IgD-negative memory B cell (primary cell): ENCODE measurements at regions not wholly inside any gene's neighbourhood (a gene's known extent, or its start where the extent isn't known, plus 50 kb on each side); places are given as distances from the start of the nearest gene placed in this dataset.

Experiments used
- H3K27ac Mint-ChIP-seq, 3 donors: one replicate each; pipeline ENCODE4 v1.8.0; 2020 to 2022; ENCODE audit warnings: mild to moderate bottlenecking in 3 of 3, mixed read lengths in 3 of 3, moderate library complexity in 1 of 3
- H3K27me3 Mint-ChIP-seq: one replicate; pipeline ENCODE4 v1.8.0; 2021; ENCODE audit warnings: mixed read lengths
- H3K36me3 Mint-ChIP-seq: one replicate; pipeline ENCODE4 v1.8.0; 2020; ENCODE audit warnings: mild to moderate bottlenecking, mixed read lengths
- H3K4me1 Mint-ChIP-seq, 3 donors: one replicate each; pipeline ENCODE4 v1.8.0; 2020 to 2022; ENCODE audit warnings: mixed read lengths in 3 of 3, mild to moderate bottlenecking in 1 of 3
- H3K4me3 Mint-ChIP-seq, 4 donors: one replicate each; pipeline ENCODE4 v1.8.0; 2020 to 2022; ENCODE audit warnings: mild to moderate bottlenecking in 4 of 4, mixed read lengths in 4 of 4, moderate library complexity in 3 of 4
- H3K9me3 Mint-ChIP-seq, 3 donors: one replicate each; pipeline ENCODE4 v1.8.0; 2020 to 2021; ENCODE audit warnings: mixed read lengths in 3 of 3, mild to moderate bottlenecking in 1 of 3

GRCh38 chr10:4687397-4687796 lies 138.6 kb upstream of the AKR1E2 start:
- H3K27ac Mint-ChIP-seq = no peak overlapping the region
- peaks cover 0 to 8% (median 0%) of the 10 kb centered on the region in 3 donors for H3K4me1 Mint-ChIP-seq
- H3K9me3 Mint-ChIP-seq = peaks cover 0 to 6% (median 0%) of the 10 kb centered on the region in 3 donors
- no peaks in the 10 kb centered on the region for H3K36me3 Mint-ChIP-seq
- peaks cover 6% of the 10 kb centered on the region for H3K27me3 Mint-ChIP-seq
- no peak overlapping the region for H3K4me3 Mint-ChIP-seq

GRCh38 chr10:4686644-4686996 lies 139.4 kb upstream of the AKR1E2 start:
- no peak overlapping the region for H3K4me3 Mint-ChIP-seq
- H3K27me3 Mint-ChIP-seq = peaks cover 6% of the 10 kb centered on the region
- H3K27ac Mint-ChIP-seq = no peak overlapping the region
- H3K4me1 Mint-ChIP-seq = peaks cover 0 to 8% (median 0%) of the 10 kb centered on the region in 3 donors
- no peaks in the 10 kb centered on the region for H3K36me3 Mint-ChIP-seq
- peaks cover 0 to 6% (median 0%) of the 10 kb centered on the region in 3 donors for H3K9me3 Mint-ChIP-seq

GRCh38 chr10:4685904-4686643 lies 139.9 kb upstream of the AKR1E2 start:
- peaks cover 6% of the 10 kb centered on the region for H3K27me3 Mint-ChIP-seq

GRCh38 chr10:4685491-4685890 lies 140.5 kb upstream of the AKR1E2 start:
- peaks cover 6% of the 10 kb centered on the region for H3K27me3 Mint-ChIP-seq
- no peak overlapping the region for H3K27ac Mint-ChIP-seq
- peaks cover 0 to 4% (median 0%) of the 10 kb centered on the region in 3 donors for H3K9me3 Mint-ChIP-seq
- peaks cover 0 to 8% (median 0%) of the 10 kb centered on the region in 3 donors for H3K4me1 Mint-ChIP-seq
- H3K4me3 Mint-ChIP-seq = no peak overlapping the region
- H3K36me3 Mint-ChIP-seq = no peaks in the 10 kb centered on the region

More at GRCh38 chr10:4685904-4686643, 139.9 kb upstream of the AKR1E2 start:
- no peak overlapping the region for H3K4me3 Mint-ChIP-seq
- peaks cover 0 to 8% (median 0%) of the 10 kb centered on the region in 3 donors for H3K4me1 Mint-ChIP-seq
- H3K36me3 Mint-ChIP-seq = no peaks in the 10 kb centered on the region
- peaks cover 0 to 4% (median 0%) of the 10 kb centered on the region in 3 donors for H3K9me3 Mint-ChIP-seq
- H3K27ac Mint-ChIP-seq = no peak overlapping the region

- Mint-ChIP-seq H3K9me3 (peaks cover 0 to 2% (median 0%) of the 10 kb centered on the region in 3 donors), H3K36me3 (no peaks in the 10 kb centered on the region), H3K27ac (no peak overlapping the region), H3K27me3 (peaks cover 6% of the 10 kb centered on the region), H3K4me3 (no peak overlapping the region), H3K4me1 (peaks cover 0 to 8% (median 0%) of the 10 kb centered on the region in 3 donors)
Observed at GRCh38 chr10:4684434-4684833, 141.6 kb upstream of the AKR1E2 start.

- H3K4me3 Mint-ChIP-seq = no peak overlapping the region
- H3K9me3 Mint-ChIP-seq = no peaks in the 10 kb centered on the region
- H3K27ac Mint-ChIP-seq = no peak overlapping the region
- no peaks in the 10 kb centered on the region for H3K36me3 Mint-ChIP-seq
- peaks cover 0 to 8% (median 0%) of the 10 kb centered on the region in 3 donors for H3K4me1 Mint-ChIP-seq
- H3K27me3 Mint-ChIP-seq = peaks cover 8% of the 10 kb centered on the region
Observed at GRCh38 chr10:4683838-4684237, 142.2 kb upstream of the AKR1E2 start.

GRCh38 chr10:4683137-4683536 lies 142.9 kb upstream of the AKR1E2 start:
- peaks cover 9% of the 10 kb centered on the region for H3K27me3 Mint-ChIP-seq
- no peak overlapping the region for H3K27ac Mint-ChIP-seq
- no peak overlapping the region for H3K4me3 Mint-ChIP-seq
- H3K4me1 Mint-ChIP-seq = peaks cover 0 to 3% (median 0%) of the 10 kb centered on the region in 3 donors
- no peaks in the 10 kb centered on the region for H3K36me3 Mint-ChIP-seq
- H3K9me3 Mint-ChIP-seq = no peaks in the 10 kb centered on the region

- Mint-ChIP-seq H3K4me1 (peaks cover 0 to 2% (median 0%) of the 10 kb centered on the region in 3 donors), H3K9me3 (no peaks in the 10 kb centered on the region), H3K36me3 (no peaks in the 10 kb centered on the region), H3K27me3 (peaks cover 11% of the 10 kb centered on the region), H3K27ac (no peak overlapping the region), H3K4me3 (no peak overlapping the region)
Observed at GRCh38 chr10:4678951-4679671, 146.9 kb upstream of the AKR1E2 start.

- H3K36me3 Mint-ChIP-seq = no peaks in the 10 kb centered on the region
- peaks cover 12% of the 10 kb centered on the region for H3K27me3 Mint-ChIP-seq
- peak overlapping the region in 1 of 3 donors; percentile 59 for H3K27ac Mint-ChIP-seq
- H3K4me3 Mint-ChIP-seq = no peak overlapping the region
- H3K9me3 Mint-ChIP-seq = no peaks in the 10 kb centered on the region
- peaks cover 0 to 1% (median 0%) of the 10 kb centered on the region in 3 donors for H3K4me1 Mint-ChIP-seq
Observed at GRCh38 chr10:4678023-4678950, 147.7 kb upstream of the AKR1E2 start.

GRCh38 chr10:4677296-4678021 lies 148.5 kb upstream of the AKR1E2 start:
- Mint-ChIP-seq H3K27me3 (peaks cover 12% of the 10 kb centered on the region), H3K36me3 (no peaks in the 10 kb centered on the region), H3K4me3 (no peak overlapping the region), H3K27ac (peak overlapping the region in 1 of 3 donors; percentile 59), H3K9me3 (no peaks in the 10 kb centered on the region), H3K4me1 (no peaks in the 10 kb centered on the region)

GRCh38 chr10:4676566-4676965 lies 149.4 kb upstream of the AKR1E2 start:
- H3K4me1 Mint-ChIP-seq = no peaks in the 10 kb centered on the region
- no peak overlapping the region for H3K4me3 Mint-ChIP-seq
- H3K9me3 Mint-ChIP-seq = no peaks in the 10 kb centered on the region
- H3K27ac Mint-ChIP-seq = no peak overlapping the region
- H3K36me3 Mint-ChIP-seq = no peaks in the 10 kb centered on the region
- peaks cover 12% of the 10 kb centered on the region for H3K27me3 Mint-ChIP-seq

GRCh38 chr10:4675808-4676207 lies 150.2 kb upstream of the AKR1E2 start:
- no peaks in the 10 kb centered on the region for H3K36me3 Mint-ChIP-seq
- H3K27ac Mint-ChIP-seq = no peak overlapping the region
- no peak overlapping the region for H3K4me3 Mint-ChIP-seq
- H3K9me3 Mint-ChIP-seq = peaks cover 0 to 1% (median 0%) of the 10 kb centered on the region in 3 donors
- peaks cover 12% of the 10 kb centered on the region for H3K27me3 Mint-ChIP-seq
- no peaks in the 10 kb centered on the region for H3K4me1 Mint-ChIP-seq

- Mint-ChIP-seq H3K4me1 (no peaks in the 10 kb centered on the region), H3K4me3 (no peak overlapping the region), H3K27ac (no peak overlapping the region), H3K36me3 (no peaks in the 10 kb centered on the region), H3K27me3 (peaks cover 10% of the 10 kb centered on the region), H3K9me3 (peaks cover 4 to 10% (median 8%) of the 10 kb centered on the region in 3 donors)
Observed at GRCh38 chr10:4673279-4674040, 152.5 kb upstream of the AKR1E2 start.

- no peak overlapping the region for H3K27ac Mint-ChIP-seq
Observed at GRCh38 chr10:4672201-4672600, 153.8 kb upstream of the AKR1E2 start.

More at GRCh38 chr10:4672201-4672600, 153.8 kb upstream of the AKR1E2 start:
- H3K4me3 Mint-ChIP-seq = no peak overlapping the region
- peaks cover 4 to 10% (median 8%) of the 10 kb centered on the region in 3 donors for H3K9me3 Mint-ChIP-seq
- H3K36me3 Mint-ChIP-seq = no peaks in the 10 kb centered on the region
- H3K4me1 Mint-ChIP-seq = no peaks in the 10 kb centered on the region
- H3K27me3 Mint-ChIP-seq = peaks cover 10% of the 10 kb centered on the region
